Omental fat pad (tissue), 3 donors: ENCODE measurements at regions not wholly inside any gene's neighbourhood (a gene's known extent, or its start where the extent isn't known, plus 50 kb on each side); places are given as distances from the start of the nearest gene placed in this dataset.

Experiments
- ATAC-seq: fragments of 150-250 bp; one replicate; pipeline ENCODE4 v1.9.1; 2016; ENCODE audit warnings: mild to moderate bottlenecking, moderate library complexity; ENCODE audit not compliant: low FRiP score
- DNase-seq: peaks from one replicate; pipeline ENCODE4 v3.0.0-alpha.2; 2019; ENCODE audit warnings: low spot score
- CTCF ChIP-seq, 3 donors: fragments of 450-650 bp; IDR thresholded peaks; one replicate each; pipeline ENCODE4 v1.5.1; 2016 to 2017; ENCODE audit warnings: antibody characterized with exemption in 3 of 3, mild to moderate bottlenecking in 3 of 3, moderate library complexity in 2 of 3

- ATAC-seq (no peak), DNase-seq (no peak)
- no peak for TF ChIP-seq CTCF (IDR thresholded peaks at IDR 0.05)
Measured at GRCh38 chr1:73587080-73587479, 610.9 kb downstream of the LRRIQ3 start.

DNA sequence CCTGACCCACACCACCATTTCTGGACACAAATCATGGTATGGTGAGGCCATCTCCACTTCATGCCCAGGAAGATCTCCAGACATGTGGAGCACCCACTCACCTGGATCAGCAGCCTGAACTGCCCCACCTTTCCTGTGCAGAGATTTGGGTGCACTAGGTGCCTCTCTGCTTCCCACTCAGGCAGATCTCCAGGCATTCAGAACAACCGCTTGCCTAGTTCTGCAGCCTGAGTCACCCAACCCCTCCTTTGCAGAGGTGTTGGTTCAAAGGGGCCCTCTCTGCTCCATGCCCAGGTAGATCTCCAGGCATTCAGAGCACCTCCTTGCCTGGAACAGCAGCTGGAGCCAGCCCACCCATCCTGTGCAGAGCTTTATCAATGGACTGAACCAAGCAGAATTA, 620.8 kb downstream of the LRRIQ3 start:
- DNase-seq = no peak
- no peak for TF ChIP-seq CTCF (IDR thresholded peaks at IDR 0.05)
- no peak for ATAC-seq

GRCh38 chr1:73576083-73576482, 621.9 kb downstream of the LRRIQ3 start:
- DNase-seq = no peak
- no peak for ATAC-seq
- TF ChIP-seq CTCF (IDR thresholded peaks at IDR 0.05) = no peak

DNA sequence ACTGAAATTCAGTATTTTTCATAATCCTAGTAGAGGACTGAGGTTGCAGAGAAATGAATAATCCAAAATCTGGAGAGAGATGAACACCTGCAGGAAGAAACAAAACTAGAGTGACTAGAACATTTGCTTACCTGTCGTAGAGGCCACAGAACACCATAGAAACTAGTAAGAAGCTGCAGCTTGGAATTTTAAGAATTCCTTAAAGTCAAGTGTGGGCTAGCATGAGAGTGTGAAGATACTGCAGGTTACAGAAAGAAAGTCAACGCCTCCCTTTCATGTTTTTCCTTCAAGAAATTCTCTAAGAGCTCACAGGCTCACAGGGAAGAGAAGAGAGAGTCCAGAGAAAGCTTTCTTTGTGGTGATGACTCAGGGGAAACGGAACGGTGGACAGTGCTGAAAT, 633.7 kb downstream of the LRRIQ3 start:
- DNase-seq (no peak), ATAC-seq (no peak)
- no peak for TF ChIP-seq CTCF (IDR thresholded peaks at IDR 0.05)

DNA sequence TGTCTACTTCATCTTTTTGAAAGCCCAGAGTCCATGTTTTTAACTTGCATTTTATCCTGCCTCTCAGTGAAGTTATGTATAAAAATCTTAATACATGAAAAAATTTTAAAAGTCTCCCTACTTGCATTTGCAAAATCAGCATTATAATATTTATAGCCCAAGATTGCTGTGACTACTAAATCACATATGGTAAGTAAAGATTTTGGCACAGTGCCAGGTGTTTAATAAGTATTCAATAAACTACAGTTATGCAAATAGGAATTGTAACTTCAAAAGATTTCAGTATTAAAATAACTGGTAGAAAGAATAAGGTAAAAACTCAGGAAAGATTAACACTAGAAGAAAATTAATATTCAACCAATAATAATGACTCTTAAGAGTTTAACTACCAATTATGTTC, 641.7 kb downstream of the LRRIQ3 start:
- TF ChIP-seq CTCF (IDR thresholded peaks at IDR 0.05) = no peak
- DNase-seq = no peak
- no peak for ATAC-seq

- DNase-seq (no peak), ATAC-seq (no peak)
- TF ChIP-seq CTCF (IDR thresholded peaks at IDR 0.05) = no peak
Measured at GRCh38 chr1:73537400-73537799, 660.6 kb downstream of the LRRIQ3 start.

- no peak for ATAC-seq
- no peak for DNase-seq
- no peak for TF ChIP-seq CTCF (IDR thresholded peaks at IDR 0.05)
Measured at GRCh38 chr1:73517603-73518191, 680.3 kb downstream of the LRRIQ3 start.
